HCT116 (cell line): ENCODE measurements at regions not wholly inside any gene's neighbourhood (a gene's known extent, or its start where the extent isn't known, plus 50 kb on each side); places are given as distances from the start of the nearest gene placed in this dataset.

Experiments
- CBX3 ChIP-seq: IDR thresholded peaks from 2 replicates; pipeline ENCODE4 v1.6.1; 2012; ENCODE audit warnings: low read depth
- EZH2phosphoT487 ChIP-seq: fragments of 200-600 bp; IDR thresholded peaks from 2 replicates; pipeline ENCODE4 v1.6.1; 2018; ENCODE audit warnings: antibody characterized with exemption, borderline replicate concordance
- FOSL1 ChIP-seq: IDR thresholded peaks from 2 replicates; pipeline ENCODE4 v1.6.1; 2012; ENCODE audit warnings: low read depth
- POLR2A ChIP-seq: IDR thresholded peaks from 2 replicates; pipeline ENCODE4 v1.7.0; 2011; ENCODE audit warnings: borderline replicate concordance; ENCODE audit not compliant: insufficient read depth, insufficient read length; ENCODE audit errors: extremely low read depth
- POLR2AphosphoS5 ChIP-seq: IDR thresholded peaks from 2 replicates; pipeline ENCODE4 v1.6.1; 2011; ENCODE audit warnings: mild to moderate bottlenecking, low read depth, low read length, moderate library complexity
- SIN3A ChIP-seq: IDR thresholded peaks from 2 replicates; pipeline ENCODE4 v1.6.1; 2012; ENCODE audit warnings: low read depth
- SP1 ChIP-seq: IDR thresholded peaks from 2 replicates; pipeline ENCODE4 v1.6.1; 2012; ENCODE audit warnings: low read depth
- TCF7L2 ChIP-seq: IDR thresholded peaks from 2 replicates; pipeline ENCODE4 v1.7.0; 2011; ENCODE audit warnings: borderline replicate concordance, inconsistent platforms; ENCODE audit not compliant: insufficient read depth, insufficient read length; ENCODE audit errors: extremely low read depth
- YY1 ChIP-seq: IDR thresholded peaks from 2 replicates; pipeline ENCODE4 v1.6.1; 2011; ENCODE audit warnings: low read length, low read depth, moderate library complexity, mild to moderate bottlenecking; ENCODE audit not compliant: insufficient replicate concordance; ENCODE audit errors: extremely low read depth
- ZFX ChIP-seq: fragments of 450-650 bp; IDR thresholded peaks from 2 replicates; pipeline ENCODE4 v1.6.1; 2017
- TF ChIP-seq, protein P1 (sequence below), 3 experiments: fragments of 200-600 bp in 1 of 3; sonication (generic) in 1 of 3; IDR thresholded peaks in 2 of 3; conservative IDR thresholded peaks in 1 of 3; 2 replicates each; pipeline ENCODE4 v1.5.1; 2012 to 2017; ENCODE audit warnings: low read depth in 2 of 3, low read length in 2 of 3, antibody characterized with exemption in 1 of 3, borderline replicate concordance in 1 of 3, control low read depth in 1 of 3, mild to moderate bottlenecking in 1 of 3, mixed read lengths in 1 of 3, mixed run types in 1 of 3, moderate library complexity in 1 of 3; ENCODE audit not compliant: insufficient read depth in 1 of 3
- TF ChIP-seq, protein P2 (sequence below): IDR thresholded peaks from 2 replicates; pipeline ENCODE4 v1.6.1; 2012
- TF ChIP-seq, protein P3 (sequence below): IDR thresholded peaks from 2 replicates; pipeline ENCODE4 v1.6.1; 2011; ENCODE audit warnings: mild to moderate bottlenecking, low read length, moderate library complexity; ENCODE audit not compliant: insufficient replicate concordance; ENCODE audit errors: extremely low read depth
- TF ChIP-seq, protein P4 (sequence below): IDR thresholded peaks from 2 replicates; pipeline ENCODE4 v1.6.1; 2012

DNA sequence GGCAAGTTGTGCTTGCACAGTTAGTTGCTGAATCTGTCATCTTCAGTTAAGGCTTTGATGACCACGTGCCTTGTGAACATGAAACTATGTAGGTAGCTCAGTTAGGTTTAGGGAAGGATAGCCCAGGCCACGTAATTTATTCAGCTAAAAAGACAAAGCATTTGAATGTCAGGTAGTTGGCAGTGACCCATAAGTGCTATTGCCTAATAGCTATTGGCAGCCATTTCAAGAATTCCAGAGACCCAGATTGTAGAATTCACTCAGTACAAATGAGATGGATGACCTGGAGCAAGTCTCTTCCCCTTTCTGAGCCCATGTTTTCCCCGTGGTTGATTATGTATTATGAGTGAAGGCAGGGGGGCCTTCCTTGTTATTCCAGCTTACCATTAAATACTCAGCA lies 265.3 kb upstream of the ANO5 start:
- no peak for TF ChIP-seq FOSL1
- TF ChIP-seq, protein P1, sequence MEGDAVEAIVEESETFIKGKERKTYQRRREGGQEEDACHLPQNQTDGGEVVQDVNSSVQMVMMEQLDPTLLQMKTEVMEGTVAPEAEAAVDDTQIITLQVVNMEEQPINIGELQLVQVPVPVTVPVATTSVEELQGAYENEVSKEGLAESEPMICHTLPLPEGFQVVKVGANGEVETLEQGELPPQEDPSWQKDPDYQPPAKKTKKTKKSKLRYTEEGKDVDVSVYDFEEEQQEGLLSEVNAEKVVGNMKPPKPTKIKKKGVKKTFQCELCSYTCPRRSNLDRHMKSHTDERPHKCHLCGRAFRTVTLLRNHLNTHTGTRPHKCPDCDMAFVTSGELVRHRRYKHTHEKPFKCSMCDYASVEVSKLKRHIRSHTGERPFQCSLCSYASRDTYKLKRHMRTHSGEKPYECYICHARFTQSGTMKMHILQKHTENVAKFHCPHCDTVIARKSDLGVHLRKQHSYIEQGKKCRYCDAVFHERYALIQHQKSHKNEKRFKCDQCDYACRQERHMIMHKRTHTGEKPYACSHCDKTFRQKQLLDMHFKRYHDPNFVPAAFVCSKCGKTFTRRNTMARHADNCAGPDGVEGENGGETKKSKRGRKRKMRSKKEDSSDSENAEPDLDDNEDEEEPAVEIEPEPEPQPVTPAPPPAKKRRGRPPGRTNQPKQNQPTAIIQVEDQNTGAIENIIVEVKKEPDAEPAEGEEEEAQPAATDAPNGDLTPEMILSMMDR (IDR thresholded peaks at IDR 0.05 in 2 of 3, conservative IDR thresholded peaks at IDR 0.05 in 1 of 3; ENCODE audit: borderline replicate concordance in 1 of 3, insufficient read depth in 1 of 3, low read depth in 2 of 3, low read length in 2 of 3): no peak
- no peak for TF ChIP-seq YY1
- no peak for TF ChIP-seq CBX3
- TF ChIP-seq EZH2phosphoT487: no peak
- TF ChIP-seq, protein P2, sequence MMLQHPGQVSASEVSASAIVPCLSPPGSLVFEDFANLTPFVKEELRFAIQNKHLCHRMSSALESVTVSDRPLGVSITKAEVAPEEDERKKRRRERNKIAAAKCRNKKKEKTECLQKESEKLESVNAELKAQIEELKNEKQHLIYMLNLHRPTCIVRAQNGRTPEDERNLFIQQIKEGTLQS: no peak
- TF ChIP-seq, protein P3, sequence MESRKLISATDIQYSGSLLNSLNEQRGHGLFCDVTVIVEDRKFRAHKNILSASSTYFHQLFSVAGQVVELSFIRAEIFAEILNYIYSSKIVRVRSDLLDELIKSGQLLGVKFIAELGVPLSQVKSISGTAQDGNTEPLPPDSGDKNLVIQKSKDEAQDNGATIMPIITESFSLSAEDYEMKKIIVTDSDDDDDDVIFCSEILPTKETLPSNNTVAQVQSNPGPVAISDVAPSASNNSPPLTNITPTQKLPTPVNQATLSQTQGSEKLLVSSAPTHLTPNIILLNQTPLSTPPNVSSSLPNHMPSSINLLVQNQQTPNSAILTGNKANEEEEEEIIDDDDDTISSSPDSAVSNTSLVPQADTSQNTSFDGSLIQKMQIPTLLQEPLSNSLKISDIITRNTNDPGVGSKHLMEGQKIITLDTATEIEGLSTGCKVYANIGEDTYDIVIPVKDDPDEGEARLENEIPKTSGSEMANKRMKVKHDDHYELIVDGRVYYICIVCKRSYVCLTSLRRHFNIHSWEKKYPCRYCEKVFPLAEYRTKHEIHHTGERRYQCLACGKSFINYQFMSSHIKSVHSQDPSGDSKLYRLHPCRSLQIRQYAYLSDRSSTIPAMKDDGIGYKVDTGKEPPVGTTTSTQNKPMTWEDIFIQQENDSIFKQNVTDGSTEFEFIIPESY: no peak
- no peak for TF ChIP-seq SIN3A
- no peak for TF ChIP-seq POLR2AphosphoS5
- TF ChIP-seq, protein P4, sequence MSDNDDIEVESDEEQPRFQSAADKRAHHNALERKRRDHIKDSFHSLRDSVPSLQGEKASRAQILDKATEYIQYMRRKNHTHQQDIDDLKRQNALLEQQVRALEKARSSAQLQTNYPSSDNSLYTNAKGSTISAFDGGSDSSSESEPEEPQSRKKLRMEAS: no peak
- no peak for TF ChIP-seq TCF7L2
- no peak for TF ChIP-seq POLR2A
- no peak for TF ChIP-seq ZFX
- no peak for TF ChIP-seq SP1
